SK-N-SH (cell line): ENCODE measurements at regions not wholly inside any gene's neighbourhood (a gene's known extent, or its start where the extent isn't known, plus 50 kb on each side); places are given as distances from the start of the nearest gene placed in this dataset.

Experiments used
- CTCF ChIA-PET: fragments of 300-600, 350-600 bp; formaldehyde crosslinking; extraction: SDS; loops from one replicate; lab custom pipeline; 2021; lab: Yijun Ruan, JAX
- POLR2A ChIA-PET: fragments of 350-600 bp; sonication (Branson Sonifier 250); formaldehyde crosslinking; extraction: SDS; loops from one replicate; lab custom pipeline; 2020; ENCODE audit warnings: antibody characterized with exemption, inconsistent platforms; lab: Yijun Ruan, JAX
- DNase-seq: peaks from one replicate; pipeline ENCODE4 v3.0.0; 2012
- H2AFZ ChIP-seq: fragments of 200-600 bp; sonication (generic); 2 replicates; pipeline ENCODE4 v1.8.1; 2016; ENCODE audit warnings: antibody characterized with exemption, mild to moderate bottlenecking, low read depth
- H3F3A ChIP-seq: fragments of 200-600 bp; sonication (generic); replicated peaks from 2 replicates; pipeline ENCODE3; 2016; ENCODE audit warnings: antibody characterized with exemption, mild to moderate bottlenecking; ENCODE audit not compliant: insufficient read depth
- H3K27ac ChIP-seq, 2 experiments: fragments of 200-500 bp in 1 of 2; fragments of 200-600 bp in 1 of 2; sonication (Bioruptor generic) in 1 of 2; sonication (generic), shearing (Covaris generic) in 1 of 2; 2 replicates each; pipeline versions ENCODE4 v1.5.1 to v1.6.1; 2014 to 2016; ENCODE audit warnings: low read depth in 2 of 2, inconsistent platforms in 1 of 2, low read length in 1 of 2, mild to moderate bottlenecking in 1 of 2, mixed read lengths in 1 of 2
- H3K27me3 ChIP-seq: fragments of 200-600 bp; sonication (generic), shearing (Covaris generic); 2 replicates; pipeline ENCODE4 v1.6.1; 2016; ENCODE audit warnings: mixed run types; ENCODE audit not compliant: insufficient read depth
- H3K36me3 ChIP-seq, 2 experiments: fragments of 200-500 bp in 1 of 2; fragments of 200-600 bp in 1 of 2; sonication (Bioruptor generic) in 1 of 2; sonication (generic) in 1 of 2; replicated peaks in 1 of 2; 2 replicates each; pipeline versions ENCODE3 to v1.5.1; 2014 to 2016; ENCODE audit warnings: low read length in 1 of 2, mild to moderate bottlenecking in 1 of 2; ENCODE audit not compliant: insufficient read depth in 2 of 2, control insufficient read depth in 1 of 2
- H3K4me1 ChIP-seq, 2 experiments: fragments of 200-500 bp in 1 of 2; fragments of 200-600 bp in 1 of 2; sonication (Bioruptor generic) in 1 of 2; sonication (generic), shearing (Covaris generic) in 1 of 2; 2 replicates each; pipeline versions ENCODE4 v1.5.1 to v1.6.1; 2014 to 2016; ENCODE audit warnings: low read depth in 1 of 2, low read length in 1 of 2, mixed run types in 1 of 2; ENCODE audit not compliant: insufficient read depth in 2 of 2, control insufficient read depth in 1 of 2
- H3K4me2 ChIP-seq: fragments of 200-600 bp; sonication (generic), shearing (Covaris generic); 2 replicates; pipeline ENCODE4 v1.6.1; 2017; ENCODE audit warnings: mixed run types
- H3K4me3 ChIP-seq, 2 experiments: fragments of 200-500 bp in 1 of 2; fragments of 200-600 bp in 1 of 2; sonication (Bioruptor generic) in 1 of 2; sonication (generic), shearing (Covaris generic) in 1 of 2; 2 replicates each; pipeline versions ENCODE4 v1.5.1 to v1.8.1; 2014 to 2016; ENCODE audit warnings: low read depth in 2 of 2, inconsistent platforms in 1 of 2, low read length in 1 of 2, mild to moderate bottlenecking in 1 of 2, mixed read lengths in 1 of 2, moderate library complexity in 1 of 2
- H3K79me2 ChIP-seq: fragments of 200-600 bp; sonication (generic); 2 replicates; pipeline ENCODE4 v1.8.1; 2017; ENCODE audit warnings: mild to moderate bottlenecking; ENCODE audit not compliant: insufficient read depth
- H3K9ac ChIP-seq: fragments of 200-600 bp; sonication (generic); 2 replicates; pipeline ENCODE4 v1.6.1; 2017; ENCODE audit warnings: mixed run types
- H3K9me2 ChIP-seq: fragments of 200-600 bp; sonication (generic); 2 replicates; pipeline ENCODE4 v1.6.1; 2017; ENCODE audit warnings: mixed run types
- H3K9me3 ChIP-seq: fragments of 200-600 bp; sonication (generic); 2 replicates; pipeline ENCODE4 v1.6.1; 2017; ENCODE audit warnings: mixed run types, mild to moderate bottlenecking, moderate library complexity
- H4K20me1 ChIP-seq: fragments of 200-600 bp; sonication (generic); 2 replicates; pipeline ENCODE4 v1.6.1; 2017; ENCODE audit warnings: mild to moderate bottlenecking, mixed run types; ENCODE audit not compliant: insufficient read depth
- EP300 ChIP-seq, 2 experiments: IDR thresholded peaks; 2 replicates each; pipeline versions ENCODE4 v1.4.0 to v1.6.1; 2012; ENCODE audit warnings: borderline replicate concordance in 1 of 2, low read depth in 1 of 2, low read length in 1 of 2
- EZH2phosphoT487 ChIP-seq: fragments of 200-600 bp; sonication (generic); IDR thresholded peaks from 2 replicates; pipeline ENCODE4 v1.6.1; 2017; ENCODE audit warnings: low read depth, mixed run types, mild to moderate bottlenecking, antibody characterized with exemption, moderate library complexity, borderline replicate concordance
- GATA2 ChIP-seq: sonication (generic); formaldehyde crosslinking; IDR thresholded peaks from 2 replicates; pipeline ENCODE4 v1.5.0; 2020; ENCODE audit warnings: mild to moderate bottlenecking, missing genetic modification reagents
- MXI1 ChIP-seq: IDR thresholded peaks from 2 replicates; pipeline ENCODE4 v1.6.1; 2012; ENCODE audit warnings: mild to moderate bottlenecking, low read depth, low read length, improper control_type of control experiment
- NFIC ChIP-seq: IDR thresholded peaks from 2 replicates; pipeline ENCODE4 v1.4.0; 2012; ENCODE audit warnings: borderline replicate concordance
- POLR2AphosphoS5 ChIP-seq: IDR thresholded peaks from 2 replicates; pipeline ENCODE4 v1.6.1; 2012; ENCODE audit warnings: low read depth, low read length
- RCOR1 ChIP-seq: fragments of 150-350 bp; IDR thresholded peaks from 2 replicates; pipeline ENCODE4 v1.6.1; 2017; ENCODE audit warnings: antibody characterized with exemption, low read length
- RXRA ChIP-seq: IDR thresholded peaks from 2 replicates; pipeline ENCODE4 v1.4.0; 2012; ENCODE audit warnings: low read depth, mild to moderate bottlenecking, borderline replicate concordance
- SIN3A ChIP-seq: IDR thresholded peaks from 2 replicates; pipeline ENCODE4 v1.6.1; 2012; ENCODE audit warnings: low read depth, mild to moderate bottlenecking, low read length, moderate library complexity, borderline replicate concordance
- TEAD4 ChIP-seq: IDR thresholded peaks from 2 replicates; pipeline ENCODE4 v1.4.0; 2012; ENCODE audit warnings: mild to moderate bottlenecking, borderline replicate concordance; ENCODE audit not compliant: insufficient read depth
- WGBS: methylation state at CpG from one replicate; pipeline ENCODE4 v1.1.6; 2017; ENCODE audit warnings: low lambda C conversion rate; 5-methylcytosine and 5-hydroxymethylcytosine counted together
- TF ChIP-seq, protein P1 (sequence below): fragments of 150-350 bp; IDR thresholded peaks from 2 replicates; pipeline ENCODE4 v1.6.1; 2017; ENCODE audit warnings: antibody characterized with exemption, low read length, low read depth, borderline replicate concordance
- TF ChIP-seq, protein P2 (sequence below): IDR thresholded peaks from 2 replicates; pipeline ENCODE4; 2012

DNA sequence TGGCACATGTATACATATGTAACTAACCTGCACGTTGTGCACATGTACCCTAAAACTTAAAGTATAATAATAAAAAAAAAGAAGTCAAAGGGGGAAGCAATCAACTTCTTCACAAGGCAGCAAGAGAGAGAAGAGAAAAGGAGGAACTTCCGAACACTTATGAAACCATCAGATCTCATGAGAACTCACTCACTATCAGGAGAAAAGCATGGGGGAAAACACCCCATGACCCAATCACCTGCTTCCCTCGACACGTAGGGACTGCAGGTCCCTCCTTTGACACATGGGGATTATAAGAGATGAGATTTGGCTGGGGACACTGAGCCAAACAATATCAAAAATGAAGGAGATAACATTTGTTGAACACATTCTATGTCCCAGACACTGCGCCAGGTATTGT, 94.8 kb upstream of the PHACTR1 start:
- Histone ChIP-seq H4K20me1 (no peaks in the 10 kb centered on the region), H3K9me2 (no peaks in the 10 kb centered on the region), H3F3A (no peaks in the 10 kb centered on the region), H3K36me3 (no peaks in the 10 kb centered on the region), H3K27me3 (no peaks in the 10 kb centered on the region), H3K27ac (no peak overlapping the region), H3K4me3 (no peak overlapping the region), H3K4me2 (no peak overlapping the region), H3K9ac (no peak overlapping the region), H3K9me3 (no peaks in the 10 kb centered on the region), H3K79me2 (no peaks in the 10 kb centered on the region), H3K4me1 (no peaks in the 10 kb centered on the region), H2AFZ (no peak overlapping the region)
- TF ChIP-seq MXI1 = no peak
- 52% methylated on average over 5 of the region's 5 CpGs for WGBS
- ChIA-PET CTCF (interaction anchor here (1.3 kb wide), 1 partner anchor 16 kb away, joined by 7 read pairs; no protein-coding TSS in a partner anchor), POLR2A (no interaction called here)
- no peak for DNase-seq

DNA sequence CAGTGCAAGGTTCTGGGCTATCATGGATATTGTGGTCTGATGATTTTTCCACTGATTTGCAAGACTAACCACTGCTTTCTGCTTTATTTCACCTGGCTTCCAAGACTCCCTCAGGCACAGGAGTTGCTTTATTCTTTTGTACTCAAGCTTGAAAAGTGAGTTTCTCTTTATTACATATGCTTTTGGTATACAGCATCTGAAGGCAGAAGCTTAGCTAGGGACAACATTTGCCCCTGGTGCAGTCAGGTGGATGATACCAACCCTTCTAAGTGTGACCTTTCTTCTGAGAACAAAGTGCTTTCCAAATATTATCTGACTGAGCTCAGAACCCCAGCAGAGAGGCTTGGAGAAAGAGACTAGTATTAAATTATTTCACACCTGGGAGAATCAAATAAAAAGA, 94.0 kb upstream of the PHACTR1 start:
- no peak overlapping the region for H3K4me3 ChIP-seq
- H3K4me2 ChIP-seq = no peak overlapping the region
- no peak for DNase-seq
- H3K4me1 ChIP-seq = no peaks in the 10 kb centered on the region
- ChIA-PET POLR2A (no interaction called here), CTCF (interaction anchor here (1.2 to 1.3 kb wide), 2 partner anchors 15 to 16 kb away, joined by 3 to 7 read pairs; no protein-coding TSS in a partner anchor)
- H3K27ac ChIP-seq = no peak overlapping the region
- H3K9me3 ChIP-seq = no peaks in the 10 kb centered on the region
- no peaks in the 10 kb centered on the region for H3K27me3 ChIP-seq
- H2AFZ ChIP-seq = no peak overlapping the region
- H3K9me2 ChIP-seq = no peaks in the 10 kb centered on the region
- H4K20me1 ChIP-seq = no peaks in the 10 kb centered on the region
- H3K9ac ChIP-seq = no peak overlapping the region
- TF ChIP-seq NFIC (no peak), RXRA (no peak), POLR2AphosphoS5 (no peak), SIN3A (no peak), EP300 (IDR thresholded peaks at IDR 0.05; ENCODE audit: borderline replicate concordance in 1 of 2, low read depth in 1 of 2, low read length in 1 of 2) (no peak), RCOR1 (no peak), TEAD4 (no peak), MXI1 (no peak), EZH2phosphoT487 (no peak), GATA2 (CRISPR knock-in tag) (no peak)
- TF ChIP-seq, protein P1, sequence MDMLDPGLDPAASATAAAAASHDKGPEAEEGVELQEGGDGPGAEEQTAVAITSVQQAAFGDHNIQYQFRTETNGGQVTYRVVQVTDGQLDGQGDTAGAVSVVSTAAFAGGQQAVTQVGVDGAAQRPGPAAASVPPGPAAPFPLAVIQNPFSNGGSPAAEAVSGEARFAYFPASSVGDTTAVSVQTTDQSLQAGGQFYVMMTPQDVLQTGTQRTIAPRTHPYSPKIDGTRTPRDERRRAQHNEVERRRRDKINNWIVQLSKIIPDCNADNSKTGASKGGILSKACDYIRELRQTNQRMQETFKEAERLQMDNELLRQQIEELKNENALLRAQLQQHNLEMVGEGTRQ = no peak
- TF ChIP-seq, protein P2, sequence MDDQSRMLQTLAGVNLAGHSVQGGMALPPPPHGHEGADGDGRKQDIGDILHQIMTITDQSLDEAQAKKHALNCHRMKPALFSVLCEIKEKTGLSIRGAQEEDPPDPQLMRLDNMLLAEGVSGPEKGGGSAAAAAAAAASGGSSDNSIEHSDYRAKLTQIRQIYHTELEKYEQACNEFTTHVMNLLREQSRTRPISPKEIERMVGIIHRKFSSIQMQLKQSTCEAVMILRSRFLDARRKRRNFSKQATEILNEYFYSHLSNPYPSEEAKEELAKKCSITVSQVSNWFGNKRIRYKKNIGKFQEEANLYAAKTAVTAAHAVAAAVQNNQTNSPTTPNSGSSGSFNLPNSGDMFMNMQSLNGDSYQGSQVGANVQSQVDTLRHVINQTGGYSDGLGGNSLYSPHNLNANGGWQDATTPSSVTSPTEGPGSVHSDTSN = no peak
- H3K79me2 ChIP-seq = no peaks in the 10 kb centered on the region
- no peaks in the 10 kb centered on the region for H3F3A ChIP-seq
- no peaks in the 10 kb centered on the region for H3K36me3 ChIP-seq
